Loucy (cell line): ENCODE measurements at regions not wholly inside any gene's neighbourhood (a gene's known extent, or its start where the extent isn't known, plus 50 kb on each side); places are given as distances from the start of the nearest gene placed in this dataset.

Experiments
- H2AFZ ChIP-seq: fragments of 200-600 bp; sonication (generic); 2 replicates; pipeline ENCODE4 v1.6.0; 2016; ENCODE audit warnings: antibody characterized with exemption, mild to moderate bottlenecking, low read length, moderate library complexity
- H3F3A ChIP-seq: fragments of 200-600 bp; 2 replicates; pipeline ENCODE4 v1.6.0; 2016; ENCODE audit warnings: antibody characterized with exemption, low read depth, mild to moderate bottlenecking
- H3K27me3 ChIP-seq: fragments of 200-600 bp; sonication (generic); 2 replicates; pipeline ENCODE4 v1.6.1; 2014; ENCODE audit warnings: low read length, mild to moderate bottlenecking; ENCODE audit not compliant: insufficient read depth, poor library complexity, severe bottlenecking
- H3K36me3 ChIP-seq: fragments of 200-600 bp; sonication (generic); 2 replicates; pipeline ENCODE4 v1.6.1; 2016; ENCODE audit warnings: low read length; ENCODE audit not compliant: insufficient read depth
- H3K4me1 ChIP-seq: fragments of 200-600 bp; sonication (generic); 2 replicates; pipeline ENCODE4 v1.5.1; 2014; ENCODE audit warnings: low read length, mild to moderate bottlenecking; ENCODE audit not compliant: insufficient read depth, poor library complexity, severe bottlenecking
- H3K4me2 ChIP-seq: fragments of 200-600 bp; sonication (generic); 2 replicates; pipeline ENCODE4 v1.6.0; 2014; ENCODE audit warnings: antibody characterized with exemption, low read length, low read depth, mild to moderate bottlenecking; ENCODE audit not compliant: poor library complexity, severe bottlenecking
- H3K4me3 ChIP-seq: fragments of 200-600 bp; sonication (generic); 2 replicates; pipeline ENCODE4 v1.5.1; 2014; ENCODE audit warnings: low read length, mild to moderate bottlenecking, mixed read lengths; ENCODE audit not compliant: poor library complexity, severe bottlenecking
- H3K79me2 ChIP-seq: fragments of 200-600 bp; sonication (generic); 2 replicates; pipeline ENCODE4 v1.6.1; 2014; ENCODE audit warnings: low read length; ENCODE audit not compliant: insufficient read depth
- H3K9ac ChIP-seq: fragments of 200-600 bp; sonication (generic); 2 replicates; pipeline ENCODE4 v1.6.0; 2014; ENCODE audit warnings: mild to moderate bottlenecking, low read depth, low read length, moderate library complexity; ENCODE audit not compliant: poor library complexity, severe bottlenecking
- H3K9me2 ChIP-seq: fragments of 200-600 bp; sonication (generic); replicated peaks from 2 replicates; pipeline ENCODE4 v1.6.1; 2016; ENCODE audit warnings: low read depth, low read length, mixed read lengths
- H3K9me3 ChIP-seq: fragments of 200-600 bp; sonication (generic); 2 replicates; pipeline ENCODE4 v1.6.1; 2014; ENCODE audit warnings: mild to moderate bottlenecking, antibody characterized with exemption, low read length, low read depth; ENCODE audit not compliant: insufficient read depth
- H4K20me1 ChIP-seq: fragments of 200-600 bp; sonication (generic); 2 replicates; pipeline ENCODE4 v1.6.0; 2014; ENCODE audit warnings: antibody characterized with exemption, low read length, mild to moderate bottlenecking; ENCODE audit not compliant: insufficient read depth, poor library complexity, severe bottlenecking
- CTCF ChIP-seq: fragments of 200-600 bp; sonication (generic); conservative IDR thresholded peaks from 2 replicates; pipeline ENCODE4 v1.5.1; 2014; ENCODE audit warnings: mild to moderate bottlenecking, antibody characterized with exemption, low read length
- EZH2phosphoT487 ChIP-seq: fragments of 200-600 bp; IDR thresholded peaks from 2 replicates; pipeline ENCODE4 v1.6.1; 2018; ENCODE audit warnings: antibody characterized with exemption, mild to moderate bottlenecking, moderate library complexity, borderline replicate concordance

- H3K9me2 ChIP-seq: no peaks in the 10 kb centered on the region; the same call in 1 of the 2 replicates
- no peaks in the 10 kb centered on the region for H3K27me3 ChIP-seq
- H3K4me1 ChIP-seq: no peaks in the 10 kb centered on the region
- no peak overlapping the region for H3K4me3 ChIP-seq
- H4K20me1 ChIP-seq: no peaks in the 10 kb centered on the region
- no peak overlapping the region for H2AFZ ChIP-seq
- H3K36me3 ChIP-seq: no peaks in the 10 kb centered on the region
- no peak overlapping the region for H3K4me2 ChIP-seq
- no peaks in the 10 kb centered on the region for H3K79me2 ChIP-seq
- no peaks in the 10 kb centered on the region for H3K9me3 ChIP-seq
- TF ChIP-seq EZH2phosphoT487: no peak
- TF ChIP-seq CTCF: no peak
- H3K9ac ChIP-seq: no peak overlapping the region
- no peaks in the 10 kb centered on the region for H3F3A ChIP-seq
Measured at GRCh38 chr13:83547043-83547442, 335.2 kb downstream of the SLITRK1 start.

DNA sequence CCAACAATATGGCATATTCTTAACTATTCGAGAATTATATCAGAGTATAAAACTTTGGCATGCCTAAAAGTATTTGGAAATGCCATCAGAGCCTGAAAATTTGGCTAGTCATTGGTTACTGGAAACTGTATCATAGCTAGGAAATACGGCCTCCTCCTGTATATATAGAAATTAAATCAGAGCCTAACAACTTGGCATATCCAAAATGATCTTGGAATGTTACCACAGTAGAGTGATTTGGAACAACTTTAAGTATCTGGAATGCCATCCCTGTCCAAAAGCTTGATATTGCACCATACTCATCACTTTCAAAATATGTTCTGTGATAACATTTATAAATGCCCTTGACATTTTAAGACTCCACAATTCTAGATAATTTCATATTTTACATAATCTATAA lies 335.8 kb downstream of the SLITRK1 start:
- H3K36me3 ChIP-seq: no peaks in the 10 kb centered on the region
- no peaks in the 10 kb centered on the region for H3K4me1 ChIP-seq
- H3K9me3 ChIP-seq: no peaks in the 10 kb centered on the region
- no peaks in the 10 kb centered on the region for H4K20me1 ChIP-seq
- TF ChIP-seq CTCF: no peak
- no peak for TF ChIP-seq EZH2phosphoT487
- H3K4me3 ChIP-seq: no peak overlapping the region
- H3K79me2 ChIP-seq: no peaks in the 10 kb centered on the region
- H3K9ac ChIP-seq: no peak overlapping the region
- no peak overlapping the region for H3K4me2 ChIP-seq
- no peaks in the 10 kb centered on the region; the same call in 1 of the 2 replicates for H3K9me2 ChIP-seq
- no peaks in the 10 kb centered on the region for H3F3A ChIP-seq
- H2AFZ ChIP-seq: no peak overlapping the region
- H3K27me3 ChIP-seq: no peaks in the 10 kb centered on the region

GRCh38 chr13:83538636-83539035 lies 343.6 kb downstream of the SLITRK1 start:
- TF ChIP-seq EZH2phosphoT487 (no peak), CTCF (no peak)
- H3K27me3 ChIP-seq: no peaks in the 10 kb centered on the region

More at GRCh38 chr13:83538636-83539035, 343.6 kb downstream of the SLITRK1 start:
- Histone ChIP-seq H4K20me1 (no peaks in the 10 kb centered on the region), H3K4me2 (no peak overlapping the region), H3K36me3 (no peaks in the 10 kb centered on the region), H3F3A (no peaks in the 10 kb centered on the region), H3K4me3 (no peak overlapping the region), H3K9ac (no peak overlapping the region), H3K9me2 (no peaks in the 10 kb centered on the region), H3K4me1 (no peaks in the 10 kb centered on the region), H3K9me3 (peaks cover 10% of the 10 kb centered on the region; the same call in 1 of the 2 replicates), H2AFZ (no peak overlapping the region), H3K79me2 (no peaks in the 10 kb centered on the region)
